Naive thymus-derived CD4-positive, alpha-beta T cell (primary cell): ENCODE measurements at regions not wholly inside any gene's neighbourhood (a gene's known extent, or its start where the extent isn't known, plus 50 kb on each side); places are given as distances from the start of the nearest gene placed in this dataset.

Experiments used
- ATAC-seq: fragments of 150-1000 bp; cut with Tn5 transposase; 2 replicates; pipeline ENCODE4 v1.10.0; 2021; ENCODE audit warnings: mild to moderate bottlenecking, moderate library complexity
- CTCF ChIA-PET: fragments of 350-600 bp; sonication (Branson Sonifier 250); formaldehyde crosslinking; loops from one replicate; lab custom pipeline; 2021; ENCODE audit warnings: antibody characterized with exemption; lab: Charles Lee
- POLR2A ChIA-PET: fragments of 350-600 bp; sonication (Branson Sonifier 250); formaldehyde crosslinking; loops from one replicate; lab custom pipeline; 2021; ENCODE audit warnings: antibody characterized with exemption, inconsistent platforms; lab: Charles Lee
- DNase-seq, 9 donors: peaks; one replicate each; pipeline versions ENCODE4 v3.0.0 to v3.0.0-alpha.2; 2020 to 2022; ENCODE audit warnings: mixed read lengths in 1 of 9
- H3K27ac ChIP-seq: one replicate; pipeline ENCODE4 v1.7.0; 2013; ENCODE audit warnings: mild to moderate bottlenecking, low read depth, low read length, moderate library complexity
- H3K27me3 ChIP-seq, 2 donors: one replicate each; pipeline ENCODE4 v1.7.0; 2013; ENCODE audit warnings: low read length in 2 of 2, mild to moderate bottlenecking in 2 of 2, moderate library complexity in 2 of 2; ENCODE audit not compliant: control insufficient read depth in 2 of 2, insufficient read depth in 2 of 2
- H3K36me3 ChIP-seq, 3 experiments: 1 replicate in 2 of 3; 2 replicates in 1 of 3; pipeline ENCODE4 v1.7.0; 2013; ENCODE audit warnings: low read length in 3 of 3, mild to moderate bottlenecking in 3 of 3, moderate library complexity in 1 of 3; ENCODE audit not compliant: insufficient read depth in 3 of 3, control insufficient read depth in 2 of 3
- H3K4me1 ChIP-seq, 2 donors: one replicate each; pipeline ENCODE4 v1.7.0; 2013; ENCODE audit warnings: low read length in 2 of 2, mild to moderate bottlenecking in 2 of 2, moderate library complexity in 1 of 2; ENCODE audit not compliant: control insufficient read depth in 2 of 2, insufficient read depth in 2 of 2
- H3K4me3 ChIP-seq: 2 replicates; pipeline ENCODE4 v1.7.0; 2013; ENCODE audit warnings: mild to moderate bottlenecking, low read length
- H3K9me3 ChIP-seq, 3 experiments: 1 replicate in 2 of 3; 2 replicates in 1 of 3; pipeline ENCODE4 v1.7.0; 2013; ENCODE audit warnings: low read length in 3 of 3; ENCODE audit not compliant: control insufficient read depth in 2 of 3
- H3K27ac Mint-ChIP-seq, 9 donors: one replicate each; pipeline ENCODE4 v1.8.0; 2020 to 2022; ENCODE audit warnings: mixed read lengths in 9 of 9, mild to moderate bottlenecking in 8 of 9, moderate library complexity in 5 of 9, inconsistent platforms in 2 of 9
- H3K27me3 Mint-ChIP-seq, 5 donors: one replicate each; pipeline ENCODE4 v1.8.0; 2021 to 2022; ENCODE audit warnings: mixed read lengths in 5 of 5, mild to moderate bottlenecking in 1 of 5
- H3K36me3 Mint-ChIP-seq, 5 donors: one replicate each; pipeline ENCODE4 v1.8.0; 2020 to 2022; ENCODE audit warnings: mixed read lengths in 5 of 5, mild to moderate bottlenecking in 3 of 5, inconsistent platforms in 1 of 5
- H3K4me1 Mint-ChIP-seq, 7 donors: one replicate each; pipeline ENCODE4 v1.8.0; 2020 to 2022; ENCODE audit warnings: mixed read lengths in 7 of 7, mild to moderate bottlenecking in 3 of 7, inconsistent platforms in 1 of 7
- H3K4me3 Mint-ChIP-seq, 10 donors: one replicate each; pipeline ENCODE4 v1.8.0; 2020 to 2022; ENCODE audit warnings: mild to moderate bottlenecking in 10 of 10, mixed read lengths in 10 of 10, moderate library complexity in 6 of 10, inconsistent platforms in 2 of 10
- H3K9me3 Mint-ChIP-seq, 11 donors: one replicate each; pipeline ENCODE4 v1.8.0; 2020 to 2022; ENCODE audit warnings: mixed read lengths in 11 of 11, mild to moderate bottlenecking in 4 of 11, inconsistent platforms in 1 of 11, moderate library complexity in 1 of 11
- intact Hi-C, 2 donors: fragments of 100-400 bp; cut with micrococcal nuclease; formaldehyde crosslinking; loops; one replicate each; pipeline ENCODE4 v1.15.1; 2023

DNA sequence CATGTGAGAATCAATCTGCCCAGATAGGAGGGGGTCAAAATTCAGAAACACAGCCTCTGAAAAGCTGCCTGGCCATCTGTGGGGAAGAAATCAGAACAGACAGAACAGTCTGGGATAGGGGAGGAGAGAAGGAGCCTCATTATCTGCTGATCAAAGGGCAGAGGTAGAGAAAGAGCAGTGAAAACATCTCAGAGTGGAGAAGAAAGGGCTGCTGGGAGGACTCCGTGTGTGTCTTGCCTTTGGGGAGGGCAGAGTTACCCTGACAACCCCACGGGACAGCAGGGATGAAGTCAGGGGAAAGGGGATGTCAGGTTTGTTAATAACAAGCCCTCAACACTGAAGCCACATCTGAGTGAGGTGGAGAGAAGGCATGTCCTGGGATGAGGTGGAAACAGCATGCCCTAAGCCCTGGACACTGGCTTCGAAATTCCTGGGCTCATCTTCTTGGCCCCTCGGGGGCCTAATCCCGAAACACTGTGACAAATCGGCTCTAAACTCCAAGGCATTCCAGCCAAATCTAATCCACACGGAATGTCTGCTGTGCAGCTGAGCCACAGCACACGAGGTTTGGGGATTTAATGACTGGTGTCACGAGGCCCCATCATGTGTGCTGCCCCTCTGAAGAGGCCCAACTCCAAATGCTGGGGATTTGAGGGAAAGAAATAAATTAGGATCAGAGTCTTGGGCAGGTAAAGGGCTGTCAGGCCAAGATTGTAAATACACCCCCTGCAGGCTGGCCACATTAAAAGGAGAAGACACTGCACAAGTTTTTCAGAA lies 82.8 kb upstream of the FGFR2 start:
- DNase-seq (no peak), ATAC-seq (no peak)
- Histone ChIP-seq H3K27ac (no peak overlapping the region), H3K36me3 (no peaks in the 10 kb centered on the region), H3K4me3 (no peak overlapping the region), H3K9me3 (peaks cover 0 to 5% (median 0%) of the 10 kb centered on the region in 3 experiments), H3K4me1 (no peaks in the 10 kb centered on the region), H3K27me3 (no peaks in the 10 kb centered on the region)
- intact Hi-C loops, result no loop called here
- peaks cover 0 to 33% (median 13%) of the 10 kb centered on the region in 5 donors for H3K27me3 Mint-ChIP-seq
- ChIA-PET CTCF (no interaction called here), POLR2A (no interaction called here)
- H3K4me1 Mint-ChIP-seq, result no peaks in the 10 kb centered on the region
- H3K9me3 Mint-ChIP-seq, result peaks cover 0 to 21% (median 3%) of the 10 kb centered on the region in 11 donors
- H3K27ac Mint-ChIP-seq, result no peak overlapping the region
- H3K4me3 Mint-ChIP-seq, result no peak overlapping the region
- H3K36me3 Mint-ChIP-seq, result no peaks in the 10 kb centered on the region

DNA sequence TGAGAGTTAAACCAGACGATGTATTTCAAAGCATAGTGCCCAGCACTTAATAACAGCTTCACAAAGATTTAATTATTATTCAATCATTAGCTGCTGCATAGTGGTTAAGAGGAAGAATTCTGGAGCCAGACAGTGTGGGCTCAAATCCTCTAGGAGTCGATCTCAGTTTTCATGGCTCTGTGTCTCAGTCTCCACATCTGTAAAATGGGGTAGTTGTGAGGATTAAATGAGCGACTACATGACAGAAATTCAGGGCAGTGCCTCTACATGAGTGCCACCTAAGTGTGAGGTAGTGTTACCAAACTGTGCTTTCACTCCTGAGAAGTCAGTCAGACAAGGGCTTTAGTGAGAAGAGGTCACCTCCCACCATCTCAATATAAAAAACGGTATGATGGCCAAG lies 81.7 kb upstream of the FGFR2 start:
- Histone ChIP-seq H3K27ac (no peak overlapping the region), H3K27me3 (no peaks in the 10 kb centered on the region), H3K4me3 (no peak overlapping the region), H3K36me3 (no peaks in the 10 kb centered on the region), H3K4me1 (no peaks in the 10 kb centered on the region), H3K9me3 (peaks cover 0 to 5% (median 0%) of the 10 kb centered on the region in 3 experiments)
- Mint-ChIP-seq H3K9me3 (peaks cover 0 to 24% (median 3%) of the 10 kb centered on the region in 11 donors), H3K27ac (no peak overlapping the region), H3K27me3 (peaks cover 0 to 28% (median 9%) of the 10 kb centered on the region in 5 donors), H3K36me3 (no peaks in the 10 kb centered on the region), H3K4me1 (no peaks in the 10 kb centered on the region), H3K4me3 (no peak overlapping the region)
- CTCF ChIA-PET, result no interaction called here
- ATAC-seq (no peak), DNase-seq (no peak)
- POLR2A ChIA-PET, result no interaction called here
- intact Hi-C loops, result no loop called here

DNA sequence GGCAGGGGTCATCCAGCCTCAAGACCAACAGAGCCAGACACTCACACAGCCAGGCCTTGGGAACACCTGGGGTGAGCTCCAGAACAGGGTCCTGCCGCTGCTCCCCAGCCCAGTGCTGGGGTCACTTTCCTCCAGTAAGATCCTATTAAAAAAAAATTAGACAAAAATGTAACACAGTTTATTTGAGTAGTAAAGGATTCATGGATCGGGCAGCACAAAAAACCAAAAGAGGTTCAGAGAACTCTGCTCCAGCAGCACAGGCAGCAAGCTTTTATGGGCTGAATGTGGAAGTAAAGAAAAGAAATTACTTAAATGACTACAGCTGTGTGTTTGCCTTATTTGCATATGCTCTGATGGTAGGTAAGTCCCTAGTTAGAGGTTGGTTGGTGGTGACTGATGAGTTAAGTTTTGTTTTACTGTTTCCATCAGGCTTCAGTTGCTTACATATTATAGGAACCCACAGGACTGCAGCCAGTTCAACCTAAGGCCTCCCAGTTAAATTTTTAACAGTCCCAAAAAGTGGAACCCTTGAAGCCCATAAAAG lies 80.5 kb upstream of the FGFR2 start:
- Mint-ChIP-seq H3K9me3 (peaks cover 0 to 24% (median 3%) of the 10 kb centered on the region in 11 donors), H3K4me3 (no peak overlapping the region), H3K36me3 (no peaks in the 10 kb centered on the region), H3K27ac (no peak overlapping the region), H3K27me3 (peaks cover 0 to 28% (median 9%) of the 10 kb centered on the region in 5 donors), H3K4me1 (no peaks in the 10 kb centered on the region)
- DNase-seq, result no peak
- no peak overlapping the region for H3K27ac ChIP-seq
- ChIA-PET CTCF (no interaction called here), POLR2A (no interaction called here)
- peaks cover 0 to 5% (median 0%) of the 10 kb centered on the region in 3 experiments for H3K9me3 ChIP-seq
- ATAC-seq, result no peak
- H3K36me3 ChIP-seq, result no peaks in the 10 kb centered on the region
- no peak overlapping the region for H3K4me3 ChIP-seq
- no peaks in the 10 kb centered on the region for H3K27me3 ChIP-seq
- no peaks in the 10 kb centered on the region for H3K4me1 ChIP-seq
- intact Hi-C loops, result no loop called here

DNA sequence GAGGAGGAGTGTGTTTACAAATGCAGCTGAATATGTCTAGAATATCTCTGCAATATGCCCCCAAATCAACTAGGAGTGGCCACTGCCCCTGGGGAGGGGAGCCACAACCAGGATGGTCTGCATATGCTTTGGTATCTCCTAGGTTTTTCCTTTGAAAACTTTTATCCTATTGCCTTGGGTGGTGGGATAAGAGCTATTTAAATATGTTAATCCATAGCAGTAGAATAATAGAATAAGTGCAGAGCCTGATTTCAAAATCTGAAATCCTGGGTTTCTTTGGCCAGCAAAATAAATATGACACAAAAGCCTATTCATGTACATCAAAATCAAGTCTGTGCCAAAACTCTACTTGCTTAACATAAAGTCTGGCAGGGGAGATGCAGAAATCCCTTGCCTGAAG lies 79.6 kb upstream of the FGFR2 start:
- Histone ChIP-seq H3K36me3 (no peaks in the 10 kb centered on the region), H3K27ac (no peak overlapping the region), H3K27me3 (no peaks in the 10 kb centered on the region), H3K9me3 (peaks cover 0 to 5% (median 0%) of the 10 kb centered on the region in 3 experiments), H3K4me3 (no peak overlapping the region), H3K4me1 (no peaks in the 10 kb centered on the region)
- no peak for ATAC-seq
- no peak overlapping the region for H3K4me3 Mint-ChIP-seq
- H3K9me3 Mint-ChIP-seq, result peaks cover 0 to 24% (median 3%) of the 10 kb centered on the region in 11 donors
- DNase-seq, result no peak
- H3K27ac Mint-ChIP-seq, result no peak overlapping the region
- POLR2A ChIA-PET, result no interaction called here
- no peaks in the 10 kb centered on the region for H3K36me3 Mint-ChIP-seq
- H3K4me1 Mint-ChIP-seq, result no peaks in the 10 kb centered on the region
- intact Hi-C loops, result no loop called here
- CTCF ChIA-PET, result no interaction called here
- peaks cover 0 to 27% (median 9%) of the 10 kb centered on the region in 5 donors for H3K27me3 Mint-ChIP-seq

DNA sequence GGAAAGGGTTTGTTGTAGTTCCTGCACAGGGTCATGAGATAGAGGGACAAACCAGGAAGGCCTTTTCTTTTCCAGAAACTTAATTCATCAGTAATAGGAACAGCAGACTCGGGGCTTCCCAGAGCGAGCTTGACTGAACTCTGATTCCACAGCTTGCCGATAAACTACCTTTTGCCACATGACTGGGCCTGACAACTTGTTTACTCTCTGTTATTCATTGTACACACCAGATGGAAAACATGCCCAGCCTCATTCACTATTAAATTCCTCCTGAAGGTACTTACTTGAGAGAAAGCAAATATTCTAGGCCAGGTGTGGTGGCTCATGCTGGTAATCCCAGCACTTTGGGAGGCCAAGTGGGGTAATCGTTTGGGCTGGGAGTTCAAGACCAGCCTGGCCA lies 77.1 kb upstream of the FGFR2 start:
- Mint-ChIP-seq H3K27ac (no peak overlapping the region), H3K4me3 (no peak overlapping the region), H3K9me3 (peaks cover 0 to 23% (median 3%) of the 10 kb centered on the region in 11 donors), H3K27me3 (peaks cover 0 to 14% (median 6%) of the 10 kb centered on the region in 5 donors), H3K36me3 (no peaks in the 10 kb centered on the region), H3K4me1 (no peaks in the 10 kb centered on the region)
- ChIA-PET POLR2A (no interaction called here), CTCF (no interaction called here)
- Histone ChIP-seq H3K4me3 (no peak overlapping the region), H3K27me3 (no peaks in the 10 kb centered on the region), H3K27ac (no peak overlapping the region), H3K4me1 (no peaks in the 10 kb centered on the region), H3K9me3 (peaks cover 0 to 5% (median 0%) of the 10 kb centered on the region in 3 experiments), H3K36me3 (no peaks in the 10 kb centered on the region)
- DNase-seq (no peak), ATAC-seq (no peak)
- intact Hi-C loops, result no loop called here

DNA sequence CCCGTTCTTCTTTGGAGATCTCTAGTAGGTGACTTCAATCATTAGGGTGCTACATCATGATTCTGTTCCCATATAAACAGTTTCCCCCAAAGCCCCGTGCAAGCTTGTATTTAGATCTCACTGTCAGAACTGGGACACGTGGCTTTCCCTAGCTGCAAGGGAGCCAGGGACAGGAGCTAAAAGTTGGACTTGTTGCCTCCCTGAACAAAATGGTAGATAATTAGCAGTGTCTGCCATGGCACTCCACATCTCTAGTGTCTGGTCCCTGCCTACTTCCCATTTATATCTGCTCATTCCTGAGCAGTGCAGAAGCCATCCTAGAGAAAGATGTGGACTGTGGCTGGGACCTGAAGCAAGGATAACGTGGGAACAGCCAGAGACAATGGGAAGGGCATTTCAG lies 76.6 kb upstream of the FGFR2 start:
- H3K27me3 Mint-ChIP-seq, result peaks cover 0 to 14% (median 5%) of the 10 kb centered on the region in 5 donors
- POLR2A ChIA-PET, result no interaction called here

DNA sequence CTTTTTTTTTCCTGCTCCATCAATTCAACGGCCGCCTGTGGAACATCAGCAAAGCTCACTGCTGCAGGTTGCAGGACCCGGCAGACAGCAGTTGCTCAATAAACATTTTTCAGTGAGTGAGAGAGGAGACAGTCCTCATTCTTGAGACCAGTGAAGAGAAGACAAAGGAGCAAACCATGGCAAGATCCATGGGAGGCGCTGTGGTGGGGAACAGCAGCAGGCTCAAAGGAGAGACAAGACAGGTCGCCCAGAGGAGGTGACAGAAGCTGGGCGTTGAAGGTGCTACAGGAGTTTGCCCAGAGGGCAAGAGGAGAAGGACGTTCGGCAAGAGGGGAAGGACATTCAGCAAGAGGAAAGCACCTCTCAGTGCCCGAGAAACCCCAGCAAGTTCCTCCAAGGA lies 74.5 kb upstream of the FGFR2 start:
- H3K4me1 Mint-ChIP-seq, result no peaks in the 10 kb centered on the region
- Histone ChIP-seq H3K36me3 (no peaks in the 10 kb centered on the region), H3K27ac (no peak overlapping the region), H3K9me3 (no peaks in the 10 kb centered on the region), H3K4me3 (no peak overlapping the region), H3K27me3 (no peaks in the 10 kb centered on the region), H3K4me1 (no peaks in the 10 kb centered on the region)
- ChIA-PET CTCF (no interaction called here), POLR2A (no interaction called here)
- intact Hi-C loops, result no loop called here
- H3K27ac Mint-ChIP-seq, result no peak overlapping the region
- peaks cover 0 to 23% (median 5%) of the 10 kb centered on the region in 5 donors for H3K27me3 Mint-ChIP-seq
- H3K36me3 Mint-ChIP-seq, result no peaks in the 10 kb centered on the region
- DNase-seq (no peak), ATAC-seq (no peak)
- no peak overlapping the region for H3K4me3 Mint-ChIP-seq
- H3K9me3 Mint-ChIP-seq, result peaks cover 0 to 18% (median 4%) of the 10 kb centered on the region in 11 donors

More for the DNA sequence above, 76.6 kb upstream of the FGFR2 start:
- Mint-ChIP-seq H3K4me1 (no peaks in the 10 kb centered on the region), H3K36me3 (no peaks in the 10 kb centered on the region), H3K27ac (no peak overlapping the region), H3K4me3 (no peak overlapping the region), H3K9me3 (peaks cover 0 to 19% (median 3%) of the 10 kb centered on the region in 11 donors)
- Histone ChIP-seq H3K4me3 (no peak overlapping the region), H3K4me1 (no peaks in the 10 kb centered on the region), H3K9me3 (peaks cover 0 to 5% (median 0%) of the 10 kb centered on the region in 3 experiments), H3K36me3 (no peaks in the 10 kb centered on the region), H3K27me3 (no peaks in the 10 kb centered on the region), H3K27ac (no peak overlapping the region)
- ATAC-seq (no peak), DNase-seq (no peak)
- CTCF ChIA-PET, result no interaction called here
- intact Hi-C loops, result no loop called here
